Effector memory CD8-positive, alpha-beta T cell (primary cell): ENCODE measurements at regions not wholly inside any gene's neighbourhood (a gene's known extent, or its start where the extent isn't known, plus 50 kb on each side); places are given as distances from the start of the nearest gene placed in this dataset.
"Not testable (repeated sequence)": the region's sequence is repeated elsewhere in the genome, so short reads cannot be mapped to it uniquely, and the experiment has no call there.

Experiments
- ATAC-seq: fragments of 150-1000 bp; cut with Tn5 transposase; replicated peaks from 2 replicates; pipeline ENCODE4 v1.10.0; 2021; ENCODE audit warnings: mild to moderate bottlenecking, moderate library complexity
- DNase-seq, 3 experiments: peaks; one replicate each; pipeline ENCODE4 v3.0.0; 2021
- H3K27ac Mint-ChIP-seq, 2 donors: one replicate each; pipeline ENCODE4 v1.8.0; 2022; ENCODE audit warnings: mild to moderate bottlenecking in 2 of 2, mixed read lengths in 2 of 2, moderate library complexity in 2 of 2
- H3K27me3 Mint-ChIP-seq, 2 donors: one replicate each; pipeline ENCODE4 v1.8.0; 2022; ENCODE audit warnings: mixed read lengths in 2 of 2
- H3K36me3 Mint-ChIP-seq: one replicate; pipeline ENCODE4 v1.8.0; 2022; ENCODE audit warnings: mild to moderate bottlenecking, moderate library complexity, mixed read lengths; ENCODE audit not compliant: insufficient read depth
- H3K4me1 Mint-ChIP-seq, 2 donors: one replicate each; pipeline ENCODE4 v1.8.0; 2022; ENCODE audit warnings: low read depth in 2 of 2, mixed read lengths in 2 of 2
- H3K4me3 Mint-ChIP-seq, 2 donors: one replicate each; pipeline ENCODE4 v1.8.0; 2022; ENCODE audit warnings: mild to moderate bottlenecking in 2 of 2, mixed read lengths in 2 of 2, moderate library complexity in 2 of 2
- H3K9me3 Mint-ChIP-seq, 2 donors: one replicate each; pipeline ENCODE4 v1.8.0; 2022; ENCODE audit warnings: mixed read lengths in 2 of 2

DNA sequence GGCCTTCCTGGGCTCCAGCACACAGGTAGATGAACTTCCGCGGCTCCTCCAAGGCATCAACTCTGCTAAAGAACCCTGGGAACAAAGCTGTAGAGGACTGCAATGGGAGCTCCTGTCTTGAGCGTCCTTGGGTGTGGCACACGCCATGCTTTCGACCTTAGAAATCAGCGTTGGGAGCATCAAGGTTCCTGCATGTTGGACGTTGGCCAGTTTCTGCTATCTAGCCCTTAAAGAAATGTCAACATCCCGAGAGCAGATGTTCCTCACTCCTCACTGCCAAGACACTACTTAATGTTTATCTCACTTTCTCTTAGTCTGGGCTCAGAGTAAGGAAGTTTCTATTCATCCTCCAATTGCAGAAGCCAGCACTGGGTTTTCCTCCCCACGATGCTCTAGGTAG lies 70.6 kb upstream of the MEDAG start:
- H3K4me1 Mint-ChIP-seq, result peaks cover 0 to 9% of the 10 kb centered on the region in 2 donors
- H3K9me3 Mint-ChIP-seq, result no peaks in the 10 kb centered on the region
- DNase-seq, result no peak
- H3K27ac Mint-ChIP-seq, result no peak overlapping the region
- H3K4me3 Mint-ChIP-seq, result no peak overlapping the region
- ATAC-seq, result no peak
- H3K27me3 Mint-ChIP-seq, result peaks cover 38 to 54% of the 10 kb centered on the region in 2 donors
- no peaks in the 10 kb centered on the region for H3K36me3 Mint-ChIP-seq

DNA sequence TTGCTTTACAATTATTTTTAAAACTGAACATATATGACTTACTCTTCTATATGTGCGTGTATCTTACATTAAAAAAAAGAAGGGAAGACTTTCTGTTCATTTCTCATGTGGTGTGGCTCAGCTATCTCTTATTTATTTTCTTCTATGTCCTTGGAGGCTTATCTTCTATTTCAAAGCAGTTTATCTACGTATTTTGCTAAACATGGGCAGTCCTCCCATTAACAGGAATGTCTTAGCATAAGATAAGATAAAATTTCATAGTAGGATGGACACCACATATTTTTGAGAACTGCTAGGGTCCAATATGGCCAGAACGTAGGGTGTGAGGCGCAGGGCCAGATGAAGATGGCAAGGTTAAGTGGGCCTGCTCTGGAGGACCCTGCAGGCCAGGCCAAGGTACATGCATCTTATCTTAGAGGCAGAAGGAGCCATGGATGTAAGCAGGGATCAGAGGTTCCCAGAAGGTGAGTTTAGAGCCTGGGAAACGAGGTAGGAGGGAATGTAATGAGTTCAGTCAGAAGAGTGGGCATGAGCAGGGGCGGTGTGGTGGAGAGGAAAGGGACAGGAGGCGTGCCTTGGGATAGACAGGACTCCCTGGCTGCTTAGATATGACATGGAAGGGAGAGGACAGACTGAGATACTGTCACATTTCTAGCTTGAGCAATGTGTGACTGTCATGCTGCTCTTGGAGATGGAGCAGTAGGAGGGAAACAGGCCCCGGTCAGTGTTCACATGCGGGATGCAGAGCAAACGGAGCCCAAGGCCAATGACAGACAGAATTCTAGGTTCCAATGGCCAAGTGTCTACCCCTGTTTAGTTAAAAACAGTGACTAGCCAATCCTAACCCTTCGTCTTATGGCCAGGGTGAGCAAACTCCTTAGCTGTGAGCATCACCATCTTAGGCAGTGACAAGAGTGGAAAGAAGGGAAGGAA lies 68.6 kb upstream of the MEDAG start:
- Mint-ChIP-seq H3K27ac (no peak overlapping the region), H3K9me3 (no peaks in the 10 kb centered on the region), H3K4me1 (peaks cover 0 to 6% of the 10 kb centered on the region in 2 donors), H3K36me3 (no peaks in the 10 kb centered on the region), H3K27me3 (peaks cover 38 to 49% of the 10 kb centered on the region in 2 donors), H3K4me3 (no peak overlapping the region)
- no peak for ATAC-seq
- no peak for DNase-seq

DNA sequence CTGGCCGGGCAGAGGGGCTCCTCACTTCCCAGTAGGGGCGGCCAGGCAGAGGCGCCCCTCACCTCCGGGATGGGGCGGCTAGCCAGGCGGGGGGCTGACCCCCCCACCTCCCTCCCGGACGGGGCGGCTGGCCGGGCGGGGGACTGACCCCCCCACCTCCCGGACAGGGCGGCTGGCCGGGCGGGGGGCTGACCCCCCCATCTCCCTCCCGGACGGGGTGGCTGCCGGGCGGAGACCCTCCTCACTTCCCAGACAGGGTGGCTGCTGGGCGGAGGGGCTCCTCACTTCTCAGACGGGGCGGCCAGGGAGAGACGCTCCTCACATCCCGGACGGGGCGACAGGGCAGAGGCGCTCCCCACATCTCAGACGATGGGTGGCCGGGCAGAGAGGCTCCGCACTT lies 66.4 kb upstream of the MEDAG start:
- H3K4me1 Mint-ChIP-seq, H3K9me3 Mint-ChIP-seq, H3K4me3 Mint-ChIP-seq, DNase-seq, H3K36me3 Mint-ChIP-seq, ATAC-seq, H3K27ac Mint-ChIP-seq: not testable (repeated sequence)
- peaks cover 29 to 31% of the 10 kb centered on the region in 2 donors for H3K27me3 Mint-ChIP-seq

DNA sequence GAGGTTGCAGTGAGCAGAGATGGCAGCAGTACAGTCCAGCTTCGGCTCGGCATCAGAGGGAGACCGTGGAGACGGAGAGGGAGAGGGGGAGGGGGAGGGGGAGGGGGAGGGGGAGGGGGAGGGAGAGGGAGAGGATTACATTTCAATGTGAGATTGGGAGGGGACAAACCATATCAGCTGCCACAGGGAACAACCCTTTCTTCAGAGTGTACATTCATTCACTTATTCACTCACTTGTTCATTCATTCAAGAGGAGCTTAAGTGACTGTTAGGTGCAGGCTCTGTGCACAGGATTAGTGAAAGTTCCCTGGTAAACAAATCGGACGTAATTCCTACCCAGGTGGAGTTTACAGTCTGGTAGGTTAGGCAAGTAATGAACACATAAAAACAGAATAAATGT lies 65.6 kb upstream of the MEDAG start:
- peaks cover 3 to 4% of the 10 kb centered on the region in 2 donors for H3K4me1 Mint-ChIP-seq
- no peak overlapping the region for H3K4me3 Mint-ChIP-seq
- H3K9me3 Mint-ChIP-seq, result no peaks in the 10 kb centered on the region
- ATAC-seq (no peak), DNase-seq (no peak)
- no peak overlapping the region for H3K27ac Mint-ChIP-seq
- peaks cover 20 to 26% of the 10 kb centered on the region in 2 donors for H3K27me3 Mint-ChIP-seq
- no peaks in the 10 kb centered on the region for H3K36me3 Mint-ChIP-seq

- H3K4me1 Mint-ChIP-seq, result peaks cover 6% of the 10 kb centered on the region in 2 donors
- ATAC-seq (no peak), DNase-seq (no peak)
- no peaks in the 10 kb centered on the region for H3K9me3 Mint-ChIP-seq
- H3K27me3 Mint-ChIP-seq, result peaks cover 14 to 19% of the 10 kb centered on the region in 2 donors
- peaks cover under 1% of the 10 kb centered on the region for H3K36me3 Mint-ChIP-seq
- no peak overlapping the region for H3K27ac Mint-ChIP-seq
- no peak overlapping the region for H3K4me3 Mint-ChIP-seq
These were observed 64.9 kb upstream of the MEDAG start for GRCh38 chr13:30841154-30841553.

DNA sequence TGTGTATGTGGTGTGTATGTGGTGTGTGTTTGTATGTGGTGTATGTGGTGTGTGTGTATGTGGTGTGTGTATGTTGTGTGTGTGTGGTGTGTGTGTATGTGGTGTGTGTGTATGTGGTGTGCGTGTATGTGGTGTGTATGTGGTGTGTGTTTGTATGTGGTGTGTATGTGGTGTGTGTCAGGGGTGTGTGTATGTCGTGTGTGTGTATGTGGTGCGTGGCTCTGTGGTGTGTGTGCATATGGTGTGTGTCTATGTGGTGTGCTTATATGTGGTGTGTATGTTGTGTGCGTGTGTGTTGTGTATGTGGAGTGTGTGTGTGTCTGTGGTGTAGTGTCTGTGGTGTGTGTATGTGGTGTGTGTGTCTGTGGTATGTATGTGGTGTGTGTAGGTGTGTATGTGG lies 62.5 kb upstream of the MEDAG start:
- no peaks in the 10 kb centered on the region for H3K27me3 Mint-ChIP-seq
- peaks cover 3% of the 10 kb centered on the region for H3K36me3 Mint-ChIP-seq
- no peak for DNase-seq
- no peak overlapping the region for H3K4me3 Mint-ChIP-seq
- no peak for ATAC-seq
- H3K27ac Mint-ChIP-seq, result no peak overlapping the region
- no peaks in the 10 kb centered on the region for H3K9me3 Mint-ChIP-seq
- peaks cover 12 to 16% of the 10 kb centered on the region in 2 donors for H3K4me1 Mint-ChIP-seq

DNA sequence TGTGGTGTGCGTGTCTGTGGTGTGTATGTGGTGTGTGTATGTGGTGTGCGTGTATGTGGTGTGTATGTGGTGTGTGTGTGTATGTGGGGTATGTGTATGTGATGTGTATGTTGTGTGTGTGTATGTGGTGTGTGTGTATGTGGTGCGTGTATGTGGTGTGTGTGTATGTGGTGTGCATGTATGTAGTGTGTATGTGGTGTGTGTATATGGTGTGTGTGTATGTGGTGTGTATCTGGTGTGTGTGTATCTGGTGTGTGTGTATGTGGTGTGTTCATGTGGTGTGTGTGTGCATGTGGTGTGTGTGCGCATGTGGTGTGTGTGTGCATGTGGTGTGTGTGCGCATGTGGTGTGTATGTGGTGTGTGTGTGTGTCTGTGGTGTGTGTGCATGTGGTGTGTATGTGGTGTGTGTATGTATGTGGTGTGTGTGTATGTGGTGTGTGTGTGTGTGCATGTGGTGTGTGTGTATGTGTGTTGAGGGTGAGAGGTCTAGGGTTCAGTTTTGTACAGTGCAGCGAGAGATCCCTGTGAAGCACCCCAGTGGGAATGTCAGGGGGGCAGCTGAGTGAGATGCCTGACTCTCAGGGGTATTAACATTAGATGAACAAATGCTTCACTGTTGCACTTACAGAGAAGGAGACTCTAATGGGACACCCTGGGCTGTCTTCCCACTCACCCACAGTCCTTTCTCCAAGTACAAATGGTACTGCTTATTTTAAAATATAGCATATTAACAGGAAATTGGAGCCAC lies 61.3 kb upstream of the MEDAG start:
- DNase-seq, result no peak
- H3K27ac Mint-ChIP-seq, result no peak overlapping the region
- H3K4me3 Mint-ChIP-seq, result peak overlapping the region in 1 of 2 donors; percentile 44

DNA sequence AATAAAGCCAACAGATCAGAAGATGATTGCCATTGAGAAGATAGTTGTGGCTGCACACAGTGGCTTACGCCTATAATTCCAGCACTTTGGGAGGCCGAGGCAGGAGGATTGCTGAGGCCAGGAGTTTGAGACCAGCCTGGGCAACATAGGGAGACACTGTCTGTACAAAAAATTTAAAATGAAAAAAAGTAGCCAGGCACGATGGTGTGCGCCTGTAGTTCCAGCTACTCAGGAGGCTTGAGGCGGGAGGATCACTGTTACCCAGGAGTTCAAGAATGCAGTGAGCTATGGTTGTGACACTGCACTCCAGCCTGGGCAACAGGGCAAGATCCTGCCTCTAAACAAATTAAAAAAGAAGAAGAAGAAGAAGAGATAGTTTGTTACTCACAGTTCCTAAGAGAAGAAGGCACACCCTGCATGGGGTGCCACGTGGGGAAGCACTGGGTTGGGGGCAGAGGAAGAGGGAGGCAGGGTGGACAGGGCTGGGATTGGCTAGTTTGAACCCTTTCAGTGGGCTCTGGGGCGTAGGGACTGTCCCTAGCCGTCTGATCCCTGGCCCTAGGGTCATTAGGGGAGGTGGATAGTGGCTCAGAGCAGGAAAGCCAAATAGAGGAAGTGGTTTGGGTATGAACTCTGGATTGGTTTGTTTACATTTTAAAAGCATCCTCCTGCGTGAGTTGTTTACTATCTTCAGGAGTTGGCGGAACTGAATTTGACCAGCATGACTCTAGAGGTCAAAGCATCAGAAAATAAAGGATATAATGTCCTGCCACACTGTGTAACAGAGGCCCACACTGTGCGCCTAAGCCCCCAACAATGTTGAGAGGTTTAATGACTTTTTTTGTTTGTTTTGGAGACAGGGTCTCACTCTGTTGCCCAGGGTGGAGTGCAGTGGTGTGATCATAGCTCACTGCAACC lies 60.5 kb upstream of the MEDAG start:
- Mint-ChIP-seq H3K4me1 (peaks cover 12 to 16% of the 10 kb centered on the region in 2 donors), H3K9me3 (no peaks in the 10 kb centered on the region), H3K36me3 (peaks cover 3% of the 10 kb centered on the region), H3K4me3 (peak overlapping the region in 1 of 2 donors; percentile 44), H3K27ac (no peak overlapping the region), H3K27me3 (no peaks in the 10 kb centered on the region)
- ATAC-seq, result peak; percentile 39
- no peak for DNase-seq

More for the DNA sequence above, 61.3 kb upstream of the MEDAG start:
- Mint-ChIP-seq H3K4me1 (peaks cover 12 to 16% of the 10 kb centered on the region in 2 donors), H3K36me3 (peaks cover 3% of the 10 kb centered on the region), H3K9me3 (no peaks in the 10 kb centered on the region), H3K27me3 (no peaks in the 10 kb centered on the region)
- ATAC-seq, result no peak

- Mint-ChIP-seq H3K27ac (no peak overlapping the region), H3K27me3 (peaks cover 0 to 3% of the 10 kb centered on the region in 2 donors), H3K9me3 (no peaks in the 10 kb centered on the region), H3K4me1 (peaks cover 12 to 16% of the 10 kb centered on the region in 2 donors), H3K36me3 (peaks cover 3% of the 10 kb centered on the region), H3K4me3 (no peak overlapping the region)
- no peak for ATAC-seq
- DNase-seq, result no peak
These were observed 59.8 kb upstream of the MEDAG start for GRCh38 chr13:30846311-30846710.

DNA sequence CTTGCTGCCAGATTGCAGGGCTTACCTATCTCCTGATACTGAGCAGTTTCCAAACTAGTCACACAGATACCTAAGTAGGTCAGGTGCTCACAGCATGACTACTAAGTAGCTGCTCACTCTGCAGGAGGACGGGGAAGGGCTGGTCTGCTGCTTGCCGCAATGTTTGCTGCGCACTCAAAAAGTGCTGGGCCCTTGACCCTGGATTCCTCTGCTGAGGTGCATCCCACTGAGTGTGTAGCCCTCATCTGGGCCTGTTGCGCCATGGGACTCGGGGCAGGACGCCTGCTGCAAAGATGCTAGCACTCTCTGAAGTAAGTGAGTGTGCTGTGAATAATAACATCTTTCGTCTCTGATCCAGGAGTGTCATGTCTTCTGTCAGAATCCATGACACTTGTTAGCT lies 59.2 kb upstream of the MEDAG start:
- H3K36me3 Mint-ChIP-seq, result peaks cover 3% of the 10 kb centered on the region
- no peaks in the 10 kb centered on the region for H3K9me3 Mint-ChIP-seq
- H3K27ac Mint-ChIP-seq, result no peak overlapping the region
- peaks cover 0 to 6% of the 10 kb centered on the region in 2 donors for H3K27me3 Mint-ChIP-seq
- ATAC-seq, result peak; percentile 77
- peaks cover 12 to 16% of the 10 kb centered on the region in 2 donors for H3K4me1 Mint-ChIP-seq
- H3K4me3 Mint-ChIP-seq, result no peak overlapping the region
- DNase-seq, result no peak

GRCh38 chr13:30847650-30848307 lies 58.3 kb upstream of the MEDAG start:
- DNase-seq (no peak), ATAC-seq (peak; percentile 35)
- Mint-ChIP-seq H3K4me1 (peaks cover 12 to 16% of the 10 kb centered on the region in 2 donors), H3K27ac (peak overlapping the region; percentile 4 to 77), H3K36me3 (peaks cover 3% of the 10 kb centered on the region), H3K27me3 (peaks cover 5 to 11% of the 10 kb centered on the region in 2 donors), H3K9me3 (no peaks in the 10 kb centered on the region), H3K4me3 (peak overlapping the region in 1 of 2 donors; percentile 35)

- Mint-ChIP-seq H3K36me3 (peaks cover 3% of the 10 kb centered on the region), H3K27me3 (peaks cover 7 to 13% of the 10 kb centered on the region in 2 donors), H3K4me3 (peak overlapping the region in 1 of 2 donors; percentile 35), H3K27ac (no peak overlapping the region), H3K4me1 (peaks cover 12 to 16% of the 10 kb centered on the region in 2 donors), H3K9me3 (no peaks in the 10 kb centered on the region)
- ATAC-seq (no peak), DNase-seq (no peak)
These were observed 57.6 kb upstream of the MEDAG start for GRCh38 chr13:30848332-30849027.
